SK-N-SH treated with all-trans-retinoic acid at 6 μM for 48 hours (cell line): ENCODE measurements at regions not wholly inside any gene's neighbourhood (a gene's known extent, or its start where the extent isn't known, plus 50 kb on each side); places are given as distances from the start of the nearest gene placed in this dataset.

ENCODE experiments used
- ATAC-seq: fragments of 200-7000 bp; cut with Tn5 transposase; 3 replicates; pipeline ENCODE4 v1.9.1; 2020; ENCODE audit warnings: mild to moderate bottlenecking, moderate library complexity
- ARNTL ChIP-seq: fragments of 450-650 bp; formaldehyde crosslinking; IDR thresholded peaks from 2 replicates; pipeline ENCODE4 v1.5.0; 2020; ENCODE audit warnings: low read depth, mild to moderate bottlenecking, moderate library complexity, borderline replicate concordance
- BACH2 ChIP-seq: fragments of 250-450 bp; sonication (Bioruptor Pico); IDR thresholded peaks from 2 replicates; pipeline ENCODE4 v1.9.0; 2021; ENCODE audit warnings: mild to moderate bottlenecking, borderline replicate concordance
- CSDC2 ChIP-seq: fragments of 250-450 bp; sonication (Bioruptor Pico); IDR thresholded peaks from 2 replicates; pipeline ENCODE4 v1.5.0; 2020; ENCODE audit warnings: mild to moderate bottlenecking, moderate library complexity
- ESRRG ChIP-seq: fragments of 250-450 bp; sonication (Bioruptor Pico); IDR thresholded peaks from 2 replicates; pipeline ENCODE4 v1.6.1; 2021; ENCODE audit warnings: mild to moderate bottlenecking
- GLIS3 ChIP-seq: fragments of 250-450 bp; sonication (Bioruptor Pico); IDR thresholded peaks from 2 replicates; pipeline ENCODE4 v1.5.0; 2020; ENCODE audit warnings: mild to moderate bottlenecking, moderate library complexity
- ISL1 ChIP-seq: fragments of 250-450 bp; sonication (Bioruptor Pico); IDR thresholded peaks from 2 replicates; pipeline ENCODE4 v2.1.2; 2022; ENCODE audit warnings: mild to moderate bottlenecking, moderate library complexity
- OSR1 ChIP-seq: fragments of 250-450 bp; sonication (Bioruptor Pico); IDR thresholded peaks from 2 replicates; pipeline ENCODE4 v1.8.0; 2022; ENCODE audit warnings: moderate library complexity, mild to moderate bottlenecking, inconsistent platforms
- PPARA ChIP-seq: fragments of 250-450 bp; sonication (Bioruptor Pico); IDR thresholded peaks from 2 replicates; pipeline ENCODE4 v1.5.0; 2020; ENCODE audit warnings: mild to moderate bottlenecking, borderline replicate concordance
- RARB ChIP-seq: fragments of 250-450 bp; sonication (Bioruptor Pico); IDR thresholded peaks from 2 replicates; pipeline ENCODE4 v1.8.0; 2021; ENCODE audit warnings: mild to moderate bottlenecking, moderate library complexity
- SNAI2 ChIP-seq: fragments of 250-450 bp; sonication (Bioruptor Pico); IDR thresholded peaks from 2 replicates; pipeline ENCODE4 v1.5.0; 2020; ENCODE audit warnings: mild to moderate bottlenecking, moderate library complexity
- TCF4 ChIP-seq: fragments of 250-450 bp; sonication (Bioruptor Pico); IDR thresholded peaks from 2 replicates; pipeline ENCODE4 v1.8.0; 2021; ENCODE audit warnings: mild to moderate bottlenecking, moderate library complexity, borderline replicate concordance
- TOX ChIP-seq: fragments of 250-450 bp; sonication (Bioruptor Pico); IDR thresholded peaks from 2 replicates; pipeline ENCODE4 v1.8.0; 2021; ENCODE audit warnings: mild to moderate bottlenecking, moderate library complexity, borderline replicate concordance
- ZC3H10 ChIP-seq: fragments of 250-450 bp; sonication (Bioruptor Pico); IDR thresholded peaks from 2 replicates; pipeline ENCODE4 v1.5.1; 2021; ENCODE audit warnings: mild to moderate bottlenecking, moderate library complexity
- ZFP3 ChIP-seq: fragments of 250-450 bp; sonication (Bioruptor Pico); IDR thresholded peaks from 2 replicates; pipeline ENCODE4 v1.5.0; 2020; ENCODE audit warnings: mild to moderate bottlenecking, moderate library complexity
- ZFP30 ChIP-seq: fragments of 450-650 bp; formaldehyde crosslinking; IDR thresholded peaks from 2 replicates; pipeline ENCODE4 v1.5.0; 2022; ENCODE audit warnings: mild to moderate bottlenecking, moderate library complexity
- ZNF565 ChIP-seq: fragments of 450-650 bp; formaldehyde crosslinking; conservative IDR thresholded peaks from 2 replicates; pipeline ENCODE4 v1.5.0; 2020; ENCODE audit warnings: low read depth, mild to moderate bottlenecking, moderate library complexity
- ZNF70 ChIP-seq: fragments of 450-650 bp; formaldehyde crosslinking; IDR thresholded peaks from 2 replicates; pipeline ENCODE4 v1.5.0; 2020; ENCODE audit warnings: mild to moderate bottlenecking, moderate library complexity
- ZNF8 ChIP-seq: fragments of 450-650 bp; formaldehyde crosslinking; IDR thresholded peaks from 2 replicates; pipeline ENCODE4 v1.5.0; 2020; ENCODE audit warnings: mild to moderate bottlenecking, moderate library complexity
- TF ChIP-seq, protein P1 (sequence below): fragments of 250-450 bp; sonication (Bioruptor Pico); IDR thresholded peaks from 2 replicates; pipeline ENCODE4 v1.8.0; 2021; ENCODE audit warnings: low read depth, mild to moderate bottlenecking, moderate library complexity, borderline replicate concordance
- TF ChIP-seq, protein P2 (sequence below): fragments of 250-450 bp; sonication (Bioruptor Pico); IDR thresholded peaks from 2 replicates; pipeline ENCODE4 v1.5.1; 2020; ENCODE audit warnings: low read depth, mild to moderate bottlenecking, moderate library complexity
- TF ChIP-seq, protein P3 (sequence below): fragments of 250-450 bp; sonication (Bioruptor Pico); IDR thresholded peaks from 2 replicates; pipeline ENCODE4 v1.8.0; 2020; ENCODE audit warnings: mild to moderate bottlenecking, moderate library complexity, borderline replicate concordance
- TF ChIP-seq, protein P4 (sequence below): fragments of 250-450 bp; sonication (Bioruptor Pico); IDR thresholded peaks from 2 replicates; pipeline ENCODE4 v1.5.1; 2021; ENCODE audit warnings: mild to moderate bottlenecking, moderate library complexity

DNA sequence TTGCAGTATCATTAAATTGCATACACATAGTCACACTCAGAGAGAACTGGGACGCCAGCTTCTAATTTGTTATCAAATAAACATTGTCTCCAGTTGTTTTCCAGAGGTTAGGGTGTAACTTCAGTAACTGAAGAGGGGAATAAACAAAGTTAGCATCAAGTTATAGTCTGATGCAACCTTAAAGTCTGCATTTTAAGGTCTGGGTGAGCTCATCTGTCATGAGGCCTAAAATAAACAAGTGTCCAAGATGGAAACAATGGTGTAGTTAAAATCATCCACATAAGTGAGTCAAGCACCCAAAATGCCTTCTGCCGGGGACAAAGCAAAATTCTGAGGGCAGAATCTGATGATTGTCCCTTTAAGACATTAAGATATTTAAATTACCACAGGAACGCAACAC lies 70.3 kb upstream of the EMCN start (continued):
- TF ChIP-seq OSR1 (no peak), ZNF70 (CRISPR knock-in tag) (no peak), GLIS3 (no peak), ESRRG (CRISPR knock-in tag) (no peak), SNAI2 (CRISPR knock-in tag) (no peak), TCF4 (CRISPR knock-in tag) (no peak), BACH2 (CRISPR knock-in tag) (no peak), ZNF565 (CRISPR knock-in tag) (no peak), ARNTL (CRISPR knock-in tag) (no peak), PPARA (no peak)

DNA sequence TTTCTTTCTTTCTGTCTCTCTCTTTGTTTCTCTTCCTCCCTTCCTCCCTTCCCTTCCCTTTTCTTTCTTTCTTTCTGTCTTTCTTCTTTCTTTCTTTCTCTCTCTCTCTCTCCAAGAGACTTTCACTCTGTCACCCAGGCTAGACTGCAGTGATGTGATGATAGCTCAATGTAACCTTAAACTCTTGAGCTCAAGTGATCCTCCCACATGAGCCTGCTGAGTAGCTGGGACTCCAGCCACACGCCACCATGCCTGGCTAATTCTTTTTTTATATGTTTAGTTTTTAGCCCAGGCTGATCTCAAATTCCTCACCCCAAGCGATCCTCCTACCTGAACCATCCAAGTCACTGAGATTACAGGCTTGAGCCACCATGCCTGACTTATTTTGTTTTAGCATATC lies 64.3 kb upstream of the EMCN start:
- TF ChIP-seq ZFP30 (CRISPR knock-in tag) (no peak), BACH2 (CRISPR knock-in tag) (no peak)
- ATAC-seq = peak; percentile 55; the same call in 2 of the 3 replicates

DNA sequence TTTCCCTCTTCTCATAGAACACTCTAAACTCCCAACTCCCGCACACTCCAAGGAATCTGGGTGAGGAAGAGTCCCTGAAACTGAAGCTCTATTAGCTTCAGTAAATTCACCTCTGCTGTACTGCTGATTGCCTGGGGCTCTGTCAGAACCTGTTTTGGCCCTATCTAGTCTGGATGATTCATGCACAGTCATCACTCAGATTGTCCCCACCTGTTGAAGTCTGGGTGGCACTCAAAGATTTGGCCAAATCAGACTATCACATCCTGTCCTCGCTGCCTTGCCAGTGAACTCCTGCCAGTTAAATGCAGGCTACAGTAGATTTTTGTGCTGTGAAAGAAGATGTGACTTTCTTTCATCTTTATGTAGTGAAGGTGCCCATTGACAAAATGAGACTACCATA lies 63.5 kb upstream of the EMCN start:
- ATAC-seq = peak; percentile 31; the same call in 2 of the 3 replicates
- no peak for TF ChIP-seq OSR1
- TF ChIP-seq ZC3H10 (CRISPR knock-in tag) = no peak
- TF ChIP-seq, protein P1, sequence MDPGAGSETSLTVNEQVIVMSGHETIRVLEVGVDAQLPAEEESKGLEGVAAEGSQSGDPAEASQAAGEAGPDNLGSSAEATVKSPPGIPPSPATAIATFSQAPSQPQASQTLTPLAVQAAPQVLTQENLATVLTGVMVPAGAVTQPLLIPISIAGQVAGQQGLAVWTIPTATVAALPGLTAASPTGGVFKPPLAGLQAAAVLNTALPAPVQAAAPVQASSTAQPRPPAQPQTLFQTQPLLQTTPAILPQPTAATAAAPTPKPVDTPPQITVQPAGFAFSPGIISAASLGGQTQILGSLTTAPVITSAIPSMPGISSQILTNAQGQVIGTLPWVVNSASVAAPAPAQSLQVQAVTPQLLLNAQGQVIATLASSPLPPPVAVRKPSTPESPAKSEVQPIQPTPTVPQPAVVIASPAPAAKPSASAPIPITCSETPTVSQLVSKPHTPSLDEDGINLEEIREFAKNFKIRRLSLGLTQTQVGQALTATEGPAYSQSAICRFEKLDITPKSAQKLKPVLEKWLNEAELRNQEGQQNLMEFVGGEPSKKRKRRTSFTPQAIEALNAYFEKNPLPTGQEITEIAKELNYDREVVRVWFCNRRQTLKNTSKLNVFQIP (CRISPR knock-in tag) = no peak
- no peak for TF ChIP-seq RARB (CRISPR knock-in tag)
- TF ChIP-seq GLIS3 = no peak
- TF ChIP-seq, protein P2, sequence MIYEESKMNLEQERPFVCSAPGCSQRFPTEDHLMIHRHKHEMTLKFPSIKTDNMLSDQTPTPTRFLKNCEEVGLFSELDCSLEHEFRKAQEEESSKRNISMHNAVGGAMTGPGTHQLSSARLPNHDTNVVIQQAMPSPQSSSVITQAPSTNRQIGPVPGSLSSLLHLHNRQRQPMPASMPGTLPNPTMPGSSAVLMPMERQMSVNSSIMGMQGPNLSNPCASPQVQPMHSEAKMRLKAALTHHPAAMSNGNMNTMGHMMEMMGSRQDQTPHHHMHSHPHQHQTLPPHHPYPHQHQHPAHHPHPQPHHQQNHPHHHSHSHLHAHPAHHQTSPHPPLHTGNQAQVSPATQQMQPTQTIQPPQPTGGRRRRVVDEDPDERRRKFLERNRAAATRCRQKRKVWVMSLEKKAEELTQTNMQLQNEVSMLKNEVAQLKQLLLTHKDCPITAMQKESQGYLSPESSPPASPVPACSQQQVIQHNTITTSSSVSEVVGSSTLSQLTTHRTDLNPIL (CRISPR knock-in tag) = no peak
- no peak for TF ChIP-seq PPARA

DNA sequence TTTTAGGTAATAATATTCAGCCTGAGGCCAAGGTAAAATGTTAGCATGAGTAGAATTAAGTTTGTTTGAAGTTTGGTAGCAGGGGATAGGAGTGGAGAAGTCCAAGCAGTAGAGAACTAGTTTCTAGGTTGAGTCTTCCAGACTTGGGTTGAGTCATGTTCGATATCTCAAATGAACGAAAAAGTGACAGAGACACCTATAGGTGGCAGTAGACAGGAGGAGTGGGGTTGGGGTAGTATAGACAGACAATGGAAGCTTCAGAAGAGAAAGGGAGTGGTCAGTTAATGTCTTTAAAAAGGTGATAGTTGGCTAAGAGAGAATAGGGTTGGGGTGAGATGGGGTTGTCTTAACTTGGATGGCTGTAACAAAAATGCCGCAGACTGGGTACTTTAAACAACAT lies 58.7 kb upstream of the EMCN start:
- no peak for ATAC-seq

DNA sequence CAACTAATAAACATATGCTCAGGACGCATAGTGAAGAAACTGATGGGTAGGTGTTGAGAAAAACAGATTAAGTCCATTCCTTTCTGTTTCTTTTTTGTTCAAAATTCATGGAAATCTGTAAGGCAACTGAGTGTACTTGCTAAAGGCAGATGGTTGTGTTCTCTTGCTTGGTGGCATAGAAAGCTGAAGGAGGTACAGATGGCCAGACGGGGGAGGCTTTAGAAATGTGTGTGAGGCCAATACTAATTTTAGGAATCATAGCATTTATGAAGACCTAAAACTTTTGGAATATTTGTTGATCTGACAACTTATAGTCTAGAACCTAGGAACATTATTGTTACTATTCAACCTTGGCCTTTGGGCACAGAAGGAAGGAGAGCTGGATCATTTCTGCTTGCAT lies 56.8 kb upstream of the EMCN start:
- TF ChIP-seq CSDC2 (CRISPR knock-in tag) (no peak), ZC3H10 (CRISPR knock-in tag) (no peak), ZFP30 (CRISPR knock-in tag) (no peak), GLIS3 (no peak), TOX (no peak), TCF4 (CRISPR knock-in tag) (no peak), ESRRG (CRISPR knock-in tag) (no peak)
- TF ChIP-seq, protein P3, sequence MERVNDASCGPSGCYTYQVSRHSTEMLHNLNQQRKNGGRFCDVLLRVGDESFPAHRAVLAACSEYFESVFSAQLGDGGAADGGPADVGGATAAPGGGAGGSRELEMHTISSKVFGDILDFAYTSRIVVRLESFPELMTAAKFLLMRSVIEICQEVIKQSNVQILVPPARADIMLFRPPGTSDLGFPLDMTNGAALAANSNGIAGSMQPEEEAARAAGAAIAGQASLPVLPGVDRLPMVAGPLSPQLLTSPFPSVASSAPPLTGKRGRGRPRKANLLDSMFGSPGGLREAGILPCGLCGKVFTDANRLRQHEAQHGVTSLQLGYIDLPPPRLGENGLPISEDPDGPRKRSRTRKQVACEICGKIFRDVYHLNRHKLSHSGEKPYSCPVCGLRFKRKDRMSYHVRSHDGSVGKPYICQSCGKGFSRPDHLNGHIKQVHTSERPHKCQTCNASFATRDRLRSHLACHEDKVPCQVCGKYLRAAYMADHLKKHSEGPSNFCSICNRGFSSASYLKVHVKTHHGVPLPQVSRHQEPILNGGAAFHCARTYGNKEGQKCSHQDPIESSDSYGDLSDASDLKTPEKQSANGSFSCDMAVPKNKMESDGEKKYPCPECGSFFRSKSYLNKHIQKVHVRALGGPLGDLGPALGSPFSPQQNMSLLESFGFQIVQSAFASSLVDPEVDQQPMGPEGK = no peak
- TF ChIP-seq, protein P2 (CRISPR knock-in tag) = no peak
- TF ChIP-seq, all 23 proteins: peak for 0
- ATAC-seq = no peak

More for the DNA sequence above, 58.7 kb upstream of the EMCN start:
- TF ChIP-seq ZFP3 (CRISPR knock-in tag) = no peak
- no peak for TF ChIP-seq ISL1 (CRISPR knock-in tag)
- no peak for TF ChIP-seq TCF4 (CRISPR knock-in tag)
- TF ChIP-seq, protein P4, sequence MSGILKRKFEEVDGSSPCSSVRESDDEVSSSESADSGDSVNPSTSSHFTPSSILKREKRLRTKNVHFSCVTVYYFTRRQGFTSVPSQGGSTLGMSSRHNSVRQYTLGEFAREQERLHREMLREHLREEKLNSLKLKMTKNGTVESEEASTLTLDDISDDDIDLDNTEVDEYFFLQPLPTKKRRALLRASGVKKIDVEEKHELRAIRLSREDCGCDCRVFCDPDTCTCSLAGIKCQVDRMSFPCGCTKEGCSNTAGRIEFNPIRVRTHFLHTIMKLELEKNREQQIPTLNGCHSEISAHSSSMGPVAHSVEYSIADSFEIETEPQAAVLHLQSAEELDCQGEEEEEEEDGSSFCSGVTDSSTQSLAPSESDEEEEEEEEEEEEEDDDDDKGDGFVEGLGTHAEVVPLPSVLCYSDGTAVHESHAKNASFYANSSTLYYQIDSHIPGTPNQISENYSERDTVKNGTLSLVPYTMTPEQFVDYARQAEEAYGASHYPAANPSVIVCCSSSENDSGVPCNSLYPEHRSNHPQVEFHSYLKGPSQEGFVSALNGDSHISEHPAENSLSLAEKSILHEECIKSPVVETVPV (CRISPR knock-in tag) = no peak
- TF ChIP-seq, protein P2 (CRISPR knock-in tag) = no peak
- TF ChIP-seq ZFP30 (CRISPR knock-in tag) = no peak
- no peak for TF ChIP-seq TOX
- TF ChIP-seq ZNF8 (CRISPR knock-in tag) = no peak
- TF ChIP-seq ZNF70 (CRISPR knock-in tag) = no peak
- TF ChIP-seq ZC3H10 (CRISPR knock-in tag) = no peak
- no peak for TF ChIP-seq OSR1
